ENCODE measurements at regions not wholly inside any gene's neighbourhood (a gene's known extent, or its start where the extent isn't known, plus 50 kb on each side); places are given as distances from the start of the nearest gene placed in this dataset.

- Histone ChIP-seq H3K9me2 (replicated peaks; ENCODE audit: low read depth, low read length) (no peaks in the 10 kb centered on the region), H3K9ac (ENCODE audit: low read depth, low read length, poor library complexity, severe bottlenecking) (no peak overlapping the region), H2AFZ (ENCODE audit: low read length) (no peak overlapping the region), H3K79me2 (ENCODE audit: insufficient read depth, low read length) (no peaks in the 10 kb centered on the region), H3K27me3 (ENCODE audit: insufficient read depth, low read length, poor library complexity, severe bottlenecking) (no peaks in the 10 kb centered on the region), H3K4me3 (ENCODE audit: low read length, poor library complexity, severe bottlenecking) (no peak overlapping the region), H3K9me3 (ENCODE audit: insufficient read depth, low read depth, low read length) (no peaks in the 10 kb centered on the region), H3K4me1 (ENCODE audit: insufficient read depth, low read length, poor library complexity, severe bottlenecking) (no peaks in the 10 kb centered on the region), H4K20me1 (ENCODE audit: insufficient read depth, low read length, poor library complexity, severe bottlenecking) (no peaks in the 10 kb centered on the region), H3K4me2 (ENCODE audit: low read depth, low read length, poor library complexity, severe bottlenecking) (no peak overlapping the region), H3F3A (ENCODE audit: low read depth) (no peaks in the 10 kb centered on the region), H3K36me3 (ENCODE audit: insufficient read depth, low read length) (no peaks in the 10 kb centered on the region)
- TF ChIP-seq EZH2phosphoT487 (IDR thresholded peaks at IDR 0.05; ENCODE audit: borderline replicate concordance) (no peak), CTCF (conservative IDR thresholded peaks at IDR 0.05; ENCODE audit: low read length) (no peak)
Observed at GRCh38 chr4:104879367-104879766, 267.3 kb upstream of the TET2 start.

- H2AFZ ChIP-seq (ENCODE audit: low read length), result no peak overlapping the region
- no peak overlapping the region for H3K9ac ChIP-seq (ENCODE audit: low read depth, low read length, poor library complexity, severe bottlenecking)
- no peak for TF ChIP-seq EZH2phosphoT487 (IDR thresholded peaks at IDR 0.05; ENCODE audit: borderline replicate concordance)
- no peak for TF ChIP-seq CTCF (conservative IDR thresholded peaks at IDR 0.05; ENCODE audit: low read length)
- H3K27me3 ChIP-seq (ENCODE audit: insufficient read depth, low read length, poor library complexity, severe bottlenecking), result no peaks in the 10 kb centered on the region
- no peak overlapping the region for H3K4me2 ChIP-seq (ENCODE audit: low read depth, low read length, poor library complexity, severe bottlenecking)
- H3F3A ChIP-seq (ENCODE audit: low read depth), result no peaks in the 10 kb centered on the region
- no peaks in the 10 kb centered on the region for H3K4me1 ChIP-seq (ENCODE audit: insufficient read depth, low read length, poor library complexity, severe bottlenecking)
- no peaks in the 10 kb centered on the region for H4K20me1 ChIP-seq (ENCODE audit: insufficient read depth, low read length, poor library complexity, severe bottlenecking)
- no peaks in the 10 kb centered on the region for H3K79me2 ChIP-seq (ENCODE audit: insufficient read depth, low read length)
- H3K9me3 ChIP-seq (ENCODE audit: insufficient read depth, low read depth, low read length), result no peaks in the 10 kb centered on the region
- no peak overlapping the region for H3K4me3 ChIP-seq (ENCODE audit: low read length, poor library complexity, severe bottlenecking)
- H3K9me2 ChIP-seq (replicated peaks; ENCODE audit: low read depth, low read length), result no peaks in the 10 kb centered on the region
- H3K36me3 ChIP-seq (ENCODE audit: insufficient read depth, low read length), result no peaks in the 10 kb centered on the region
Observed at GRCh38 chr4:104879854-104880253, 266.8 kb upstream of the TET2 start.

- Histone ChIP-seq H2AFZ (ENCODE audit: low read length) (no peak overlapping the region), H3K27me3 (ENCODE audit: insufficient read depth, low read length, poor library complexity, severe bottlenecking) (no peaks in the 10 kb centered on the region), H3K4me3 (ENCODE audit: low read length, poor library complexity, severe bottlenecking) (no peak overlapping the region), H3K9me2 (replicated peaks; ENCODE audit: low read depth, low read length) (no peaks in the 10 kb centered on the region), H3K9ac (ENCODE audit: low read depth, low read length, poor library complexity, severe bottlenecking) (no peak overlapping the region), H3K9me3 (ENCODE audit: insufficient read depth, low read depth, low read length) (no peaks in the 10 kb centered on the region), H3K4me1 (ENCODE audit: insufficient read depth, low read length, poor library complexity, severe bottlenecking) (no peaks in the 10 kb centered on the region), H3F3A (ENCODE audit: low read depth) (no peaks in the 10 kb centered on the region), H3K36me3 (ENCODE audit: insufficient read depth, low read length) (no peaks in the 10 kb centered on the region), H3K79me2 (ENCODE audit: insufficient read depth, low read length) (no peaks in the 10 kb centered on the region), H3K4me2 (ENCODE audit: low read depth, low read length, poor library complexity, severe bottlenecking) (no peak overlapping the region), H4K20me1 (ENCODE audit: insufficient read depth, low read length, poor library complexity, severe bottlenecking) (no peaks in the 10 kb centered on the region)
- TF ChIP-seq EZH2phosphoT487 (IDR thresholded peaks at IDR 0.05; ENCODE audit: borderline replicate concordance) (no peak), CTCF (conservative IDR thresholded peaks at IDR 0.05; ENCODE audit: low read length) (no peak)
Observed at GRCh38 chr4:104881136-104881886, 265.4 kb upstream of the TET2 start.

All from Loucy (cell line).